HG03575 (cell line): ENCODE measurements at regions not wholly inside any gene's neighbourhood (a gene's known extent, or its start where the extent isn't known, plus 50 kb on each side); places are given as distances from the start of the nearest gene placed in this dataset.

Source experiments
- ATAC-seq: cut with Tn5 transposase; IDR thresholded peaks from one replicate; pipeline ENCODE4 v1.9.1; 2021; ENCODE audit not compliant: unreplicated experiment, insufficient number of reproducible peaks, low FRiP score; ENCODE audit errors: extremely low read depth

- ATAC-seq, result no peak
These were observed 120.4 kb upstream of the IRF2BP2 start for GRCh38 chr1:234730475-234730769.

GRCh38 chr1:234729561-234730474 is 119.8 kb upstream of the IRF2BP2 start:
- no peak for ATAC-seq

GRCh38 chr1:234728740-234729139 is 118.8 kb upstream of the IRF2BP2 start:
- no peak for ATAC-seq

- ATAC-seq, result no peak
These were observed 117.3 kb upstream of the IRF2BP2 start for GRCh38 chr1:234727018-234727940.

DNA sequence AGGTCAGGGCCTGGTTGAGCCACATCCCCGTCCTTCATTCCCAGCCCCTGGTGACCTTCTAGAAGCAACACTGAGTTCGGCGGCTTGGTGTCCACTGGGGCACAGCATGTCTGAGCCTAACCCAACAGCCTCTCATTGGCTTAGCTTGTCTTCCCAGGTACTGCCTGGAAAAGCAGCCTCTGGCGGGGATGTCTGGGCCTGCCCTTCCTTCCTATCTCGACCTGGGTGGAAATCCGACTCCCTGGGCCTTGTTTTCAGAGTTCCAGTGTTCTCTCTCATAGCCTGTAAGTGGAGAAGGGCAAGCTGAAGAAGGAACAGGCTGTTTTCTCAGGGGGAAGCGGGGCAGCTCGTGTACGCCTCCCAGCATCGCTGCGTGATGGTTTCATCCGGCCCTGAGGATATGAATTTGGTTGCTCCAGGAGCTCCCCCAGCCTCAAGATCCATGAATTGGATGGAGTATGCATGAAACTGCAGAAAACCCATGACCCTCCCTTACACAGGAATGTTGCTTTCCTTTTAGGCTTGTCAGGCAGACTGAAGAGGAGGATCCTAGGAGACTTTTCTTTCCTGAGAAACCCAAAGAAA is 116.5 kb upstream of the IRF2BP2 start:
- no peak for ATAC-seq

- no peak for ATAC-seq
These were observed 115.5 kb upstream of the IRF2BP2 start for GRCh38 chr1:234725177-234726132.

GRCh38 chr1:234724516-234725176 is 114.7 kb upstream of the IRF2BP2 start:
- ATAC-seq, result no peak

DNA sequence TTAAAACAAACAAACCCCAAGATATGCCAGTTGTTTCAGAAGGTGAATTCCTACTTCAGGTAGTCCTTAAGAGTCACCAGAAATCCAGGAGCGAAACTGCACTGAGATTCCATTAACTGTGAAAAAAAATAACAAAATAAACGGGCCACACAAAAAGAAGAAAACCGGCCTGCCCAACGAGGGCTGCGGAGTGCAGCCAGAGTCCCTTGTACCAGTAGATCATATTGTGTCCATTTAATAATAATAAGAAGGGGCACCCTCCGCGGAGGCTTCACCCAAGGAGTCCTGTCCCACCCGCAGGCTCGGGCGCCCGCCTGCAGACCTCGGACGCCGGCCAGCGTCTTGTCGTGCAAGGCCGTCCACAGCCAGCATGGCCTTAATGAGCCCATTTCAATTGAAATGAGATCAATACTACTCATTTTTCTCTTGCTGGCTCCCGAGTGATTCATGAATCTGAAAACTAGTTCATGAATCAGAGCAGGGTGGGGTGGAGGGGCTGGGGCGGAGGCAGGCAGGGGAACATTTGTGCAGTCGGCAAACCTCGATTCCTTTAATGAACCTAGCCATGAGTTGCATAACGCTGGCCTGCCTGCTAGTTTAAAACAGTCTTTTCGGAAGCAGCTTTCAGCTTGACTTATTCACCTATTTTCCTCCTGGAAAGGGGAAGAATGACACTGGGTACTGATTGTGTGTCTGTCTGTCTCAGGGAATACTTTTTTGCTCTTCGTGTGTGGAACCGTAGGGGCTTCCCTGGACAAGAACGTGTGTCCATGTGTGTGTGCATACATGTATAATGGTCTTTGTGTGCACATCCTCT is 113.1 kb upstream of the IRF2BP2 start:
- no peak for ATAC-seq

- no peak for ATAC-seq
These were observed 112.3 kb upstream of the IRF2BP2 start for GRCh38 chr1:234722270-234722704.

DNA sequence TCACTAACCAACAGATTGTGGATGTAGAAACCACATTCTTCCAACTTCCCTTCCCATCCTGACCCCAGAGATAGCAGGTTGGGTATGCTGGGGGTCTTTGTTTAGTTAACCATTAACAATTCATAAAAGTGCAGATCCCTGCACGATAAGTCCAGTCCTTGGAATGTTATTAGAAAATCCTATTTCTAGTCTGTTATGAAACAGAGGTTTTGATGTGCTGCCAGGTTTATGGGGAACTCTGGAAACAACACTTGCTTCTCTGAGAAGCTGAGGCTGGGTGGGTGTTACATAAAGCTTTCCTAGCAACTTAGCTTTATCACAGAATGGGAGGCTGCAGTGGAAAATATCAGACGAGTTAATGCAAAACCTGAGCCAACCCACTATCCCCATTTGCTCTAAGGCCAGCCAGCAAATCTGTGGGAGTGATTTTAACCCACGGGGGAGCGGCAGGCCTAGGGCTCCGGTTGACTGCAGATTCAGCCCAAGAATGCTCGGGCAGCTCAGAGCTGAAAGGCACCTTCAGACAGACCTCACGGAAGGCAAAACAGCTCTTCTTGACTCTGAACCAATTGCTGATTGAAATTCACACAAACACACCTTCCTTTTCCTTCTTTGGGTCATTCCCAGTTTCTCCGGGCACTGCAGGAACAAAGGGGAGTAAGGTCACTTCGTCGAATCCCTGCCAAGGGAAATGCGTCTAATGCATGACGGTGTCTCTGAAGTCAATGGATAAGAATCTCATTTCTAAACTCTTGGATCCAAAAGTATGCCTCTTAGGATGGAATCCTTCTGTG is 111.7 kb upstream of the IRF2BP2 start:
- no peak for ATAC-seq

- ATAC-seq, result no peak
These were observed 110.9 kb upstream of the IRF2BP2 start for GRCh38 chr1:234720709-234721441.

DNA sequence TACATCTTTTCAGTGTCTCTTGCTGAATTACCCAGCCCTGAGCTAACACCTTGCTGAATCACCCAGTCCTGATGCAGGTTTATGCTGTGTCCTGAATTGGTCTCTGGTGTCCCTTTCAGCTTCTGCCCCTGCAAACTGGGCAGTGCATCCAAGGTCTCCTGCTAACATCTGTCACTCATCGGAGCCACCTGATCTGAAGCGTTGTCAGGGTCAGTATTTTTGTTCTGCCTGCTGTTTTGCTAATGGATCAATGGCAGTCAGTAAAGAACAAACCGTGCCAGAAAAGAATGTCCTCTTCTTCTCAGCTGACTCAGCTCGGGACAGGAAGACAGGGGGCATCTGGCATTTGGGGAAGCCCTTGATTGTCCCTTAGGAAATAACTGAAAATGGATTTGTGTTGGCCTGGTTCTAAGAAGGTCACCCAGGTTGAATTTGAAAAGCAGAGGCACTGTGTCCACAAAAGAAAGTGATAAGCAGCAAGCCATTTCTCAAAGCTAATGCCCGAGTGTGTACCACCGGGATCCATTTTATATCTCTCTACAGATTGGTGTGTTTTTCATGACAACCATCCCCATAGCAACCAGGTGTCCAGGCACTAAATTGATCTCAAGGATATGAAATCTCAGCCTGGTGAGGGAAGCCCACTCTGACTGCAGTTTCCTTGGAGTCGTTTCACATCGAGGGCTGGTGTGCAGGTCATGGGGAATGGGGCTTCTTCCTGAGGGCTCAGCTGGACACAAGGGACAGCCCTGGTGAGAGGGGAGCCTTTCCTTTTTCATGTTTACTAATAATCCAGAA is 109.7 kb upstream of the IRF2BP2 start:
- ATAC-seq, result no peak

- ATAC-seq, result no peak
These were observed 108.8 kb upstream of the IRF2BP2 start for GRCh38 chr1:234718496-234719453.

DNA sequence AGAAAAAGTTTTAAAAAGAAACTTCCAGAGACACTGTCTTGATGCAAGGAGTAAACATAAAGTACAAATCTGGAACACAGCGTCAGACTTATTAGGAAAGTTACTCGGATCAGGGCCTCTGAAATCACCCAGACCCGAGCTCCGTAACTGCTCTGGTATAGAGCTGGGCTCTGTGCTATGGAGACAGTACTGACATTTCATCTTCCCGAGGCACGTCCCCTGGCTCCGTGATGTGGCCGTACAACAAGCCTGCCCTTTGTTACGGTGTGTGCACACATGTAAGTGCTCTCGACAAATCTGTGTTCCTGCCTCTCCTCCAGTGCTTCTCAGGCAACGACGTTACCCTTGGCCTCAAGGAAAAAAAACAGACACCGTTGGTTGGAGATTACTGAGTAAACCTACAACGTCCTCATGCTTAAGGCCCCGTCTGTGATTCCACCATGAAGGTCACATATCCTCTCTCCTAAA is 107.0 kb upstream of the IRF2BP2 start:
- ATAC-seq, result no peak
